Peyer's patch (tissue), 4 donors: ENCODE measurements at regions not wholly inside any gene's neighbourhood (a gene's known extent, or its start where the extent isn't known, plus 50 kb on each side); places are given as distances from the start of the nearest gene placed in this dataset.

Experiments
- CTCF ChIP-seq, 6 experiments: fragments of 450-650 bp in 4 of 6; fragments of 200-600 bp in 2 of 6; sonication (generic) in 1 of 6; IDR thresholded peaks; one replicate each; pipeline ENCODE4 v1.5.1; 2017 to 2019; ENCODE audit warnings: antibody characterized with exemption in 6 of 6, mild to moderate bottlenecking in 3 of 6, moderate library complexity in 1 of 6
- POLR2A ChIP-seq, 2 donors: fragments of 450-650 bp; IDR thresholded peaks; one replicate each; pipeline ENCODE4 v1.5.1; 2017; ENCODE audit warnings: antibody characterized with exemption in 2 of 2, mild to moderate bottlenecking in 2 of 2, moderate library complexity in 2 of 2

DNA sequence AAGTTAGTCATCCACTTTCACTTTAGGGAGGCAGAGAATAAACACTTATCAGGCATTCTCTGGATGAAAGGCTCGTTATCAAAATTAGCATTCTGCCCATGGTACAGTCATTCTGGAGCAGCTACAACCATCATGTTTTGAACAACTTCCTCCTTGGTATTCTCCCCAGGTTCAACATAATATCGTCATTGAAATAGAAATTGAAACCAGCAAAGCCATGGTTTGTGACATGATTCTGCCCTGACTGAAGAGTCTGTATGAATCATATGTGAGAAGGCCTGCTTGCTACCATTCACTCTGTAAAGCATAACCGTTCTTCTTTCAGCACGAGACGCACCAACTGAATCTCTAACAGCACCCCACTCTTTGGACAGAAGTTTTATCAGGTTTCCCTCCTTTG, 127.5 kb upstream of the RADX start:
- no peak for TF ChIP-seq CTCF (IDR thresholded peaks at IDR 0.05)
- TF ChIP-seq POLR2A (IDR thresholded peaks at IDR 0.05), result no peak
